ENCODE measurements at regions not wholly inside any gene's neighbourhood (a gene's known extent, or its start where the extent isn't known, plus 50 kb on each side); places are given as distances from the start of the nearest gene placed in this dataset.

- TF ChIP-seq EP300 (IDR thresholded peaks at IDR 0.05) (no peak), POLR2AphosphoS5 (IDR thresholded peaks at IDR 0.05) (no peak), POLR2A (IDR thresholded peaks at IDR 0.05) (no peak), CTCF (IDR thresholded peaks at IDR 0.05) (no peak)
- Histone ChIP-seq H3K27ac (no peak overlapping the region), H3K4me1 (no peaks in the 10 kb centered on the region), H3K27me3 (no peaks in the 10 kb centered on the region), H3K4me3 (no peak overlapping the region), H3K36me3 (no peaks in the 10 kb centered on the region), H3K9me3 (no peaks in the 10 kb centered on the region)
- 83 to 100% methylated on average over 1 of the region's 1 CpG for WGBS, 2 donors (ENCODE audit: low coverage in 1 of 2)
- no peak for ATAC-seq
These were observed 196.6 kb downstream of the PLK2 start for GRCh38 chr5:58263296-58263695.

- H3K9me3 ChIP-seq: no peaks in the 10 kb centered on the region
- 44 to 70% methylated on average over 1 of the region's 1 CpG for WGBS, 2 donors (ENCODE audit: low coverage in 1 of 2)
- no peak for ATAC-seq
These were observed 197.7 kb downstream of the PLK2 start for GRCh38 chr5:58262226-58262625.

GRCh38 chr5:58261605-58262004 is 198.3 kb downstream of the PLK2 start:
- Histone ChIP-seq H3K27me3 (no peaks in the 10 kb centered on the region), H3K27ac (no peak overlapping the region), H3K9me3 (no peaks in the 10 kb centered on the region), H3K4me1 (no peaks in the 10 kb centered on the region), H3K4me3 (no peak overlapping the region), H3K36me3 (no peaks in the 10 kb centered on the region)
- no peak for ATAC-seq
- TF ChIP-seq EP300 (IDR thresholded peaks at IDR 0.05) (no peak), POLR2A (IDR thresholded peaks at IDR 0.05) (no peak), POLR2AphosphoS5 (IDR thresholded peaks at IDR 0.05) (no peak), CTCF (IDR thresholded peaks at IDR 0.05) (no peak)
- 22 to 45% methylated on average over 4 of the region's 4 CpGs for WGBS, 2 donors (ENCODE audit: low coverage in 1 of 2)

More at GRCh38 chr5:58262226-58262625, 197.7 kb downstream of the PLK2 start:
- TF ChIP-seq POLR2A (IDR thresholded peaks at IDR 0.05) (no peak), POLR2AphosphoS5 (IDR thresholded peaks at IDR 0.05) (no peak), CTCF (IDR thresholded peaks at IDR 0.05) (no peak), EP300 (IDR thresholded peaks at IDR 0.05) (no peak)
- no peak overlapping the region for H3K4me3 ChIP-seq
- no peak overlapping the region for H3K27ac ChIP-seq
- H3K4me1 ChIP-seq: no peaks in the 10 kb centered on the region
- H3K36me3 ChIP-seq: no peaks in the 10 kb centered on the region
- H3K27me3 ChIP-seq: no peaks in the 10 kb centered on the region

GRCh38 chr5:58260243-58260642 is 199.6 kb downstream of the PLK2 start:
- no peak overlapping the region for H3K27ac ChIP-seq
- no peak for ATAC-seq
- no peaks in the 10 kb centered on the region for H3K4me1 ChIP-seq
- no peak overlapping the region for H3K4me3 ChIP-seq
- no peaks in the 10 kb centered on the region for H3K9me3 ChIP-seq
- 91 to 96% methylated on average over 2 of the region's 2 CpGs for WGBS, 2 donors (ENCODE audit: low coverage in 1 of 2)
- H3K36me3 ChIP-seq: no peaks in the 10 kb centered on the region
- H3K27me3 ChIP-seq: no peaks in the 10 kb centered on the region
- TF ChIP-seq CTCF (IDR thresholded peaks at IDR 0.05) (no peak), EP300 (IDR thresholded peaks at IDR 0.05) (no peak), POLR2A (IDR thresholded peaks at IDR 0.05) (no peak), POLR2AphosphoS5 (IDR thresholded peaks at IDR 0.05) (no peak)

GRCh38 chr5:58259685-58260152 is 200.2 kb downstream of the PLK2 start:
- H3K36me3 ChIP-seq: no peaks in the 10 kb centered on the region
- TF ChIP-seq POLR2AphosphoS5 (IDR thresholded peaks at IDR 0.05) (no peak), CTCF (IDR thresholded peaks at IDR 0.05) (no peak), EP300 (IDR thresholded peaks at IDR 0.05) (no peak), POLR2A (IDR thresholded peaks at IDR 0.05) (no peak)
- H3K4me3 ChIP-seq: no peak overlapping the region
- no peak for ATAC-seq
- no peaks in the 10 kb centered on the region for H3K27me3 ChIP-seq
- 25 to 52% methylated on average over 5 to 6 of the region's 6 CpGs for WGBS, 2 donors (ENCODE audit: low coverage in 1 of 2)
- no peaks in the 10 kb centered on the region for H3K9me3 ChIP-seq
- H3K4me1 ChIP-seq: no peaks in the 10 kb centered on the region
- no peak overlapping the region for H3K27ac ChIP-seq
